HCEC 1CT (cell line): ENCODE measurements at regions not wholly inside any gene's neighbourhood (a gene's known extent, or its start where the extent isn't known, plus 50 kb on each side); places are given as distances from the start of the nearest gene placed in this dataset.
"Not testable (repeated sequence)": the region's sequence is repeated elsewhere in the genome, so short reads cannot be mapped to it uniquely, and the experiment has no call there.

Source experiments
- DNase-seq: peaks from one replicate; pipeline ENCODE4 v3.0.0-alpha.2; 2017

DNA sequence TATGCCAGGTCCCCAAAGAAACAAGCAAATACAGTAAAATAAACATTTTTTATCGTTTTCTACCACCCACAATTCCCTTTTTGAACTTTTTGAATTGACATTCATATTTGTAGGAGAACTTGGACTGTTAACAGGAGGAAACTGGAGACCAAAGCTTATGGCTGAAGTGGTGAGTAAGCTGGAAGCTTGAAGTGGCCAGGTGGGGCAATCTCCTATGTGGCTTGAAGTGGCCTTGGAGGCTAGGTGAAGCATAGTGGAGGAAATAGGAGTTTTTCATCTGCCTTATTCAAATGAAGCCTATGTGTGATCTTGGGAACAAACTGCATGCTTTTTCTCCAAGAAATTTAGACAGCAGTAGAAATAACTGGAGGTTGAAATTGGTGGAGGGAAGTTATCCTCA is 962.9 kb upstream of the FANCL start:
- DNase-seq, result no peak

GRCh38 chr2:59196491-59196890 is 955.4 kb upstream of the FANCL start:
- DNase-seq, result no peak

DNA sequence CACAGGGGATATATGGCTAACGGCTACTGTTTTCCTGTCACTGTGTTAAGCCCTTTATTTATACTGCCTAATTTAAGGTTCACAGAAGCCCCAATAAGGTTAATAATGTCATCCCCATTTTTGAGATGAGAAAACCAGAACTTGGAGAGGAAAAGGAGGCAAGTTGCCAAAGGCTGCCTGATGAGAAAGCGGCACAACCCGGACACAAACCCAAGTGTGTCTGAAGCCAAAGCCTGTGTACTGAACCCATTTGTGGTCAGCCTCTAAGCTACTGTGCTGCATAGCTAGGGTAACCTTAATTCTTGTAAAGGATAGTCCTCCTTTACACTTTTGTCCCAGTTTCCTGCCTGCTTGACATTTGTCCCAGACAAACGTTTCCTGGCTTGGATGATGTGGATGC is 954.7 kb upstream of the FANCL start:
- no peak for DNase-seq

- no peak for DNase-seq
Observed at GRCh38 chr2:59191781-59192180, 950.7 kb upstream of the FANCL start.

- DNase-seq, result no peak
Observed at GRCh38 chr2:59190518-59190917, 949.4 kb upstream of the FANCL start.

- no peak for DNase-seq
Observed at GRCh38 chr2:59184276-59185020, 943.3 kb upstream of the FANCL start.

GRCh38 chr2:59183070-59183469 is 941.9 kb upstream of the FANCL start:
- DNase-seq, result no peak

DNA sequence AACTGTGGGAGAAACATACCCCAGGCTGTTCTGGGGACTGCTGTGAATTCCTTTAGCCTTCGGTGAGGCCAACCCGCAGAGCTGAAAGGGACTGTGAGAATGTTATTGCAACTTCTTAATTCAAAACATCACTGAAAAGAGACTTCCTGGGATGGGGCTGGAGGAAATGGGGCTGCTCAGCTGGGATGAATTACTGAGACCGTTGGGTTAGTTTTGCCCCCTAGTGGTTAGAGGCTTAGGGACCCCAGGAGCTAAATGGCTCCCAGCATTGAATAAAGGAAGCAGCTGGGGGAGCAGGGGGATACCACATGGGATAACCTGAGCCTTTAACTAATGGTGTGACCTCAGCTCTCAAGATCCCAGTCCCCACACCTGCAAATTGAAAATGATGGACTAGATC is 941.1 kb upstream of the FANCL start:
- no peak for DNase-seq

DNA sequence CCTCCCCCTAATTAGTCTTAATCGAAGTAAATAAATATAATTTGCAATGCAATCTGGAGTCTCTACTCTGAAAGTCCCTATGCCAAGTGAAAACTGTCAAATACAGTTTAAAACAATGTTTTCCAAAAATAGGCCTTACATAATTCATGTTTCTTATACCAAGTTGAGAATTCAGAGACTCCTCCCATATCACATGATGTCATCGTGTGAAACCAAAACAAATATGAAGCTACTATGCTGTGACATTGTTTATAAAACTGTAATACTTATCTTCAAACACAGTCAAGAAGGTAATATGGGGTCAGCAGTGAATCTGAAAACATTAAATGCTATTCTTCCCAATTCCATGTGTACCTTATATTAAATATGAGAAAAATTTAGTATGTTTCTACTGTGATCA is 940.2 kb upstream of the FANCL start:
- DNase-seq, result no peak

GRCh38 chr2:59180621-59181020 is 939.5 kb upstream of the FANCL start:
- DNase-seq, result no peak

GRCh38 chr2:59180111-59180510 is 939.0 kb upstream of the FANCL start:
- no peak for DNase-seq

DNA sequence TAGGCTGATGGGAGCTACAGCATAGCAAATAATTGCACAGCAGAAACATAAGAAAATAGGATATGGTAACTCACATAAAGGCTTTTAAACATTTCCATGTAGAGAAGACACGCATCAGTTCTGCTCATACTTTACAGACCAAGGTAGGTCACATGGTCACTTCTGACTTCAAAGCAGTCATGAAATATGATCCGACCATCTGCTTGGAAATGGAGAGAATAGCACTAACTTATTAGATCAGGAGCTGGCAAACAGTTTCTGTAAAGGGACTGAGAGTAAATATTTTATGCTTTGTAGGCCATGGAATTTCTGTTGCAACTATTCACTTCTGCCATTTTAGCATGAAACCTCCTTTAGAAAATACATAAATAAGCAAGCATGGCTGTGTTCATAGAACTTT is 936.6 kb upstream of the FANCL start:
- DNase-seq, result no peak

DNA sequence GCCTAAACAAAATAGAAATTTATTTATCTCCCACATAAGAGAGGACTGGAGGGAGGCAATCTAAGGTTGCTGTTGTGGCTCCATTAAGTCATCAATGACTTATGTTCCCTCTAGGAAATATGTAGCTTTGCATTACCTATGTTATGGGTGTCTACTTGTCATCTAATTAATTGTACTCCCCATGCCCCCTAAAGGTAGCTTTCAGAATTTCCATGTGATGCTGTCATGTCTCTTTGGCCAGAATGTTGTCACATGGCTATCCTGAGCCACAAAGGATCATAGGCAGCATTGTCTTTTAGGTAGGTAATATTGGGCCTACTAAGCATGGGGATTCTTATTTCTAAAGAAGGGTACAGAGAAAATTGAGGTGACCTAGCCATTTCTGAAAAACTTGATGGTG is 935.6 kb upstream of the FANCL start:
- no peak for DNase-seq

GRCh38 chr2:59174536-59175243 is 933.6 kb upstream of the FANCL start:
- DNase-seq, result no peak

GRCh38 chr2:59173325-59173724 is 932.2 kb upstream of the FANCL start:
- no peak for DNase-seq

GRCh38 chr2:59171019-59171418 is 929.9 kb upstream of the FANCL start:
- DNase-seq, result no peak

DNA sequence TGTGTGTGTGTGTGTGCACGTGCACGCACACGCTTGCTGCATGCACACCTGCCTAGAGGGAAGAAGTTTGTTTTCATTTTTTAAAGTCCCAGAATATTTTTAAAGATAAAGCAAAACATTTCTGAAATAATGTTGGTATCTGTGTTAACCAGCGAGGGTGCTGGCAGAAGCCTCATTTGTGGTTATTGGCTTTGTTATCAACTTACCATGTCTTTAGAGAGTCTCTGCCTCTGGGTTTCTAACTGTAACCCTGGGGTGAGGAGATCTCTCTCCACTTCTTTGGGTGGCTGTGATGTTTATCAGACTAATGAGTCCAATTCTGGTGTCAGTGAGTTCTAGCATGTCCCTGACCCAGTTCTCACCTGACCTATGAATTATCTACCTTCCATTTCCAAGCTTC is 927.6 kb upstream of the FANCL start:
- no peak for DNase-seq

DNA sequence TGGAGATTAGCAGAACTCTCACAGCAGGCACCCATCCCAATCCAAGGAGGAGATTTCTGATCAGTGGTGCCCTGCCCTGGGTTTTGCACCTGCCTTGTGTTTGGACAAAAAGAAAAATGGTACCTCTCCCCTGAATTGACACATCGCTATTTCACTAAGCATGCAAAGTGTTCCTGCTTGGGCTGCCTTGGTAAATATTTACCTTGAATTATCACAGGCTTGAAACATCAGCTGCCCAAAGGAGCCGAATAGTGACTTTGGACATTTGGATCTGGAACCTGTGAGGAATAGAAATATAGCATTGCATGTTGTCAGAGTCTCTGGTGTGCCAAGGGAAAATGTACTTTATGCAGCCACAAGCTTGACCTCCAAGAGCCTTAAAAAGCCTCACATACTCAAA is 926.4 kb upstream of the FANCL start:
- DNase-seq, result no peak

DNA sequence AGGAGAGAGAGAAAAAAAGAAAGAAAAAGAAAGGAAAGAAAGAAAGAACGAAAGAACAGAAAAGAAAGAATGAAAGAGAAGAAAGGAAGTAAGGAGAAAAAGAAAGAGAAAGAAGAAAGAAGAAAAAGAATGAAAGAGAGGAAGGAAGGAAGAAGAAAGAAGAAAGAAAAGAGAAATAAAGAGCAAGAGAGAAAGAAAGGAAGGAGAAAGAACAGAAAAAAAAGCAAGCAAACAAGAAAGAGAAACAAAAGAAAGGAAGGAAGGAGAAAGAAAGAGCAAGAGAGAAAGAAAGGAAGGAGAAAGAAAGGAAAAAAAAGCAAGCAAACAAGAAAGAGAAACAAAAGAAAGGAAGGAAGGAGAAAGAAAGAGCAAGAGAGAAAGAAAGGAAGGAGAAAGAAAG is 916.8 kb upstream of the FANCL start:
- DNase-seq, result not testable (repeated sequence)

DNA sequence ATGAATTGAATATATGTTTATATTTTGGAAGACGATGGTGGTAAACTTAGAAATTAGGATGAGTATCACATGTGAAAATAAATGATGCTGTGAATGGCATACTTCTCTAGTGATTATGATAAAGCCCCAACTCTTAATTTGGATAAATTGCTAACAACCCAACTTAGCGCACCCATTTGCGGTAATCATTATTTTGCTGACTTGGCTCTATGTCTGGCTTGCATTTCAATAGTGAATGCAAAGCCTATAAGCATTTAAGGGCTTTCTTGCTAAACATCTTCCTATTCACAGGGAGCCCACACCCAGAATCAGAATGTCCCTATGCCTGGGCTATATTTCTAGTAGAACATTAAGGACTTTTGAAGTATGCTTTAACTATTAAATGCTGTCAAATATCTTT is 910.7 kb upstream of the FANCL start:
- DNase-seq, result no peak

DNA sequence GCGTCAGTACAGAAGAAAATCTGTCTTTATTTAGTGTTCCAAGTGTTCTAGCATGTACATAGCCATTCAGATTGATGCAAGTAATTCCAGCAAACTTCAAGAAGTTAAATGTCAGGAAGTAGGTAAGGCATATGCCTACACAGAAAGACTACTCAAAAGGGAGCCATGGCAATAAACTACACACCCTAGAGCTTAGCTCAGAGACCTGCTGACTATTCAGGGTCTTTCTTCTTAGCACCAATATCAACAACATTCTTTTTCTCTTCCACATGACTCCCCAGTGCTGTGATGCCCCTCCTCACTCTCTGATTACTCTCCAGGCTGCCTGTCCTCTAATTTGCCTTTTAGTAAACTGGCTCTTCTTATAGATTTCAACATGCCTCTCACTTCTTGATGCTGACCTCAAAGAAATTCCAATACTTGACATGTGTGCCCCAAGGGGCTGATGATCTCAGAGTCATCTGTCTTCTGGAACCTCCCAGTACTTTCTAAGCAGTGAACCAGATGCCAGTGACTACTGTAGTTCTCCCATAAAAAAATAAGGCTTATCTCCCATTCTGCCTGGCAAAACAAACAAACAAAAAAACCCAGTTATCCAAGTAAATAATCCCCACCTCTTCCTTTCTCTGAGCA is 909.2 kb upstream of the FANCL start:
- no peak for DNase-seq

DNA sequence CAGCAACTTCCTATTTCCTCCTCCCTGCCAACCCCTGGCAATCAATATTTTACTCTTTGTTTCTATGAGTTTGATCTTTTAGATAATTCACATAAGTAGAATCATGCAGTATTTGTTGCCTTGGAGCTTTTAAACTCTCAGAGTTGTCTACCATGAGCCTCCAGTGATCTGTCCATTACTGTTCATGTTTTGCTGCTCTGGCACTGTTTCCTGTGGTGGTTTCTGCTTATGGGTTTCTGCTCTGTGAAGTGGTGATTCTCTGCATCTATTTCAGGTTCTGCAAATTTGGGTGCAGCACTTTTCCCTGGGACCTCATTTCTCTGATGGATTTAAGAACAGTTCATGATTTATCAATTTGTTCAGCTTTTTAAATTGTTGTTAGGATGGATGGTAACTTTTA is 908.1 kb upstream of the FANCL start:
- no peak for DNase-seq

- no peak for DNase-seq
Observed at GRCh38 chr2:59112258-59112657, 871.1 kb upstream of the FANCL start.

DNA sequence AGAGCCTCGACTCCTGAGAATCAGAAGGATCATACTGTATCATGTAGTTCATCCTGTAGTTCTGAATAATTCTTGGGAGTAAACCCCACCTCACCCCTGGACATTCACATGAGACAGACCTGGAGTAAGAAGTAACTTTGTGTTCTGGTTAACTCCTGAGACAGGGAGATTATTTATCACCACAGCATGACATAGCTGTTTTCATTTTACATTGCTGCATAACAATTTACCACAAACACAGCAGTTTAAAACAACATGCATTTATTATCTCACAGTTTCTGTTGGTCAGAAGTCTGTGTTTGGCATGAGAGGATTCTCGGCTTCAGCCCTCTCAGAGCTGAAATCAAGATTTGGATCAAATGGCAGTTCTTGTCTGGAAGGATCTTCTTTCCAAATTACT is 855.8 kb upstream of the FANCL start:
- DNase-seq, result no peak
